HG03039 (cell line): ENCODE measurements at regions not wholly inside any gene's neighbourhood (a gene's known extent, or its start where the extent isn't known, plus 50 kb on each side); places are given as distances from the start of the nearest gene placed in this dataset.
"Not testable (repeated sequence)": the region's sequence is repeated elsewhere in the genome, so short reads cannot be mapped to it uniquely, and the experiment has no call there.

Source experiments
- ATAC-seq: cut with Tn5 transposase; IDR thresholded peaks from one replicate; pipeline ENCODE4 v1.9.1; 2021; ENCODE audit warnings: mild to moderate bottlenecking, moderate library complexity; ENCODE audit not compliant: unreplicated experiment

- no peak for ATAC-seq
Measured at GRCh38 chr7:120039138-120039537, 233.8 kb upstream of the KCND2 start.

GRCh38 chr7:120041798-120042197 is 231.2 kb upstream of the KCND2 start:
- ATAC-seq: no peak

- ATAC-seq: no peak
Measured at GRCh38 chr7:120043250-120043649, 229.7 kb upstream of the KCND2 start.

GRCh38 chr7:120052884-120053382 is 220.0 kb upstream of the KCND2 start:
- no peak for ATAC-seq

GRCh38 chr7:120053390-120053961 is 219.5 kb upstream of the KCND2 start:
- no peak for ATAC-seq

GRCh38 chr7:120054376-120055100 is 218.4 kb upstream of the KCND2 start:
- no peak for ATAC-seq

GRCh38 chr7:120055300-120055699 is 217.7 kb upstream of the KCND2 start:
- ATAC-seq: no peak

- ATAC-seq: no peak
Measured at GRCh38 chr7:120056227-120056626, 216.7 kb upstream of the KCND2 start.

GRCh38 chr7:120059641-120060040 is 213.3 kb upstream of the KCND2 start:
- ATAC-seq: no peak

GRCh38 chr7:120060281-120060680 is 212.7 kb upstream of the KCND2 start:
- no peak for ATAC-seq

- no peak for ATAC-seq
Measured at GRCh38 chr7:120060875-120061274, 212.1 kb upstream of the KCND2 start.

GRCh38 chr7:120064565-120064964 is 208.4 kb upstream of the KCND2 start:
- peak; percentile 84 for ATAC-seq

- ATAC-seq: not testable (repeated sequence)
Measured at GRCh38 chr7:120066898-120067297, 206.1 kb upstream of the KCND2 start.

- ATAC-seq: no peak
Measured at GRCh38 chr7:120070201-120070600, 202.8 kb upstream of the KCND2 start.

GRCh38 chr7:120077777-120078176 is 195.2 kb upstream of the KCND2 start:
- ATAC-seq: no peak

- ATAC-seq: no peak
Measured at GRCh38 chr7:120079022-120079421, 194.0 kb upstream of the KCND2 start.

GRCh38 chr7:120079704-120080103 is 193.3 kb upstream of the KCND2 start:
- ATAC-seq: no peak

- not testable (repeated sequence) for ATAC-seq
Measured at GRCh38 chr7:120086468-120086867, 186.5 kb upstream of the KCND2 start.

- ATAC-seq: no peak
Measured at GRCh38 chr7:120089968-120090367, 183.0 kb upstream of the KCND2 start.

GRCh38 chr7:120091807-120092206 is 181.2 kb upstream of the KCND2 start:
- no peak for ATAC-seq

GRCh38 chr7:120097020-120097419 is 176.0 kb upstream of the KCND2 start:
- ATAC-seq: no peak

- no peak for ATAC-seq
Measured at GRCh38 chr7:120097774-120098173, 175.2 kb upstream of the KCND2 start.

- no peak for ATAC-seq
Measured at GRCh38 chr7:120108376-120108775, 164.6 kb upstream of the KCND2 start.
